IPS-20b (cell line): ENCODE measurements at regions not wholly inside any gene's neighbourhood (a gene's known extent, or its start where the extent isn't known, plus 50 kb on each side); places are given as distances from the start of the nearest gene placed in this dataset.

Experiments
- H3K27ac ChIP-seq: one replicate; pipeline ENCODE4 v1.5.1; 2013; ENCODE audit warnings: low read length
- H3K27me3 ChIP-seq: 2 replicates; pipeline ENCODE4 v1.6.1; 2013; ENCODE audit warnings: mild to moderate bottlenecking, low read length, inconsistent platforms; ENCODE audit not compliant: insufficient read depth
- H3K36me3 ChIP-seq: 2 replicates; pipeline ENCODE4 v1.6.1; 2013; ENCODE audit warnings: low read depth, mild to moderate bottlenecking, inconsistent platforms, low read length, moderate library complexity; ENCODE audit not compliant: insufficient read depth
- H3K4me1 ChIP-seq: 2 replicates; pipeline ENCODE4 v1.6.1; 2013; ENCODE audit warnings: mild to moderate bottlenecking, control low read depth, inconsistent platforms, low read length, moderate library complexity; ENCODE audit not compliant: insufficient read depth
- H3K4me3 ChIP-seq: 2 replicates; pipeline ENCODE4 v1.5.1; 2013; ENCODE audit warnings: mild to moderate bottlenecking, low read length, inconsistent platforms
- H3K9ac ChIP-seq: 2 replicates; pipeline ENCODE4 v1.6.1; 2013; ENCODE audit warnings: low read depth, mild to moderate bottlenecking, inconsistent platforms, low read length, moderate library complexity
- H3K9me3 ChIP-seq: 2 replicates; pipeline ENCODE4 v1.6.1; 2013; ENCODE audit warnings: mild to moderate bottlenecking, low read depth, low read length, inconsistent platforms; ENCODE audit not compliant: insufficient read depth

GRCh38 chr12:27879708-27880107 is 92.8 kb downstream of the PTHLH start:
- no peaks in the 10 kb centered on the region for H3K27me3 ChIP-seq
- no peak overlapping the region for H3K9ac ChIP-seq
- no peak overlapping the region for H3K4me3 ChIP-seq
- H3K36me3 ChIP-seq: no peaks in the 10 kb centered on the region
- H3K9me3 ChIP-seq: no peaks in the 10 kb centered on the region
- H3K4me1 ChIP-seq: no peaks in the 10 kb centered on the region
- no peak overlapping the region for H3K27ac ChIP-seq

- Histone ChIP-seq H3K9me3 (no peaks in the 10 kb centered on the region), H3K4me3 (no peak overlapping the region), H3K9ac (no peak overlapping the region), H3K27me3 (no peaks in the 10 kb centered on the region), H3K36me3 (no peaks in the 10 kb centered on the region), H3K27ac (no peak overlapping the region), H3K4me1 (no peaks in the 10 kb centered on the region)
Measured at GRCh38 chr12:27875677-27876076, 95.6 kb upstream of the MANSC4 start.

GRCh38 chr12:27873010-27873409 is 93.0 kb upstream of the MANSC4 start:
- H3K27ac ChIP-seq: no peak overlapping the region
- no peak overlapping the region for H3K4me3 ChIP-seq
- no peaks in the 10 kb centered on the region for H3K9me3 ChIP-seq
- H3K27me3 ChIP-seq: no peaks in the 10 kb centered on the region
- no peaks in the 10 kb centered on the region for H3K36me3 ChIP-seq
- no peak overlapping the region for H3K9ac ChIP-seq
- H3K4me1 ChIP-seq: no peaks in the 10 kb centered on the region

- Histone ChIP-seq H3K4me1 (no peaks in the 10 kb centered on the region), H3K9me3 (no peaks in the 10 kb centered on the region), H3K9ac (no peak overlapping the region), H3K27me3 (no peaks in the 10 kb centered on the region), H3K4me3 (no peak overlapping the region), H3K36me3 (no peaks in the 10 kb centered on the region), H3K27ac (no peak overlapping the region)
Measured at GRCh38 chr12:27871946-27872345, 91.9 kb upstream of the MANSC4 start.

- no peaks in the 10 kb centered on the region for H3K9me3 ChIP-seq
- H3K4me3 ChIP-seq: no peak overlapping the region
- no peaks in the 10 kb centered on the region for H3K36me3 ChIP-seq
- H3K27me3 ChIP-seq: no peaks in the 10 kb centered on the region
- no peak overlapping the region for H3K27ac ChIP-seq
- no peaks in the 10 kb centered on the region for H3K4me1 ChIP-seq
- no peak overlapping the region for H3K9ac ChIP-seq
Measured at GRCh38 chr12:27870939-27871338, 90.9 kb upstream of the MANSC4 start.

GRCh38 chr12:27869567-27869966 is 89.5 kb upstream of the MANSC4 start:
- H3K9ac ChIP-seq: no peak overlapping the region
- H3K36me3 ChIP-seq: no peaks in the 10 kb centered on the region

GRCh38 chr12:27868139-27868538 is 88.1 kb upstream of the MANSC4 start:
- Histone ChIP-seq H3K27ac (no peak overlapping the region), H3K9ac (no peak overlapping the region), H3K4me1 (no peaks in the 10 kb centered on the region), H3K4me3 (no peak overlapping the region), H3K9me3 (no peaks in the 10 kb centered on the region), H3K27me3 (no peaks in the 10 kb centered on the region), H3K36me3 (no peaks in the 10 kb centered on the region)

More at GRCh38 chr12:27869567-27869966, 89.5 kb upstream of the MANSC4 start:
- H3K4me1 ChIP-seq: no peaks in the 10 kb centered on the region
- H3K9me3 ChIP-seq: no peaks in the 10 kb centered on the region
- H3K4me3 ChIP-seq: no peak overlapping the region
- H3K27me3 ChIP-seq: no peaks in the 10 kb centered on the region
- H3K27ac ChIP-seq: no peak overlapping the region

GRCh38 chr12:27866373-27867101 is 86.5 kb upstream of the MANSC4 start:
- Histone ChIP-seq H3K27ac (no peak overlapping the region), H3K4me1 (no peaks in the 10 kb centered on the region), H3K9ac (no peak overlapping the region), H3K36me3 (no peaks in the 10 kb centered on the region), H3K27me3 (no peaks in the 10 kb centered on the region), H3K4me3 (no peak overlapping the region), H3K9me3 (no peaks in the 10 kb centered on the region)

GRCh38 chr12:27865421-27865820 is 85.4 kb upstream of the MANSC4 start:
- Histone ChIP-seq H3K36me3 (no peaks in the 10 kb centered on the region), H3K9me3 (no peaks in the 10 kb centered on the region), H3K4me3 (no peak overlapping the region), H3K4me1 (no peaks in the 10 kb centered on the region), H3K27me3 (no peaks in the 10 kb centered on the region), H3K9ac (no peak overlapping the region), H3K27ac (no peak overlapping the region)

GRCh38 chr12:27864521-27864920 is 84.5 kb upstream of the MANSC4 start:
- H3K9me3 ChIP-seq: no peaks in the 10 kb centered on the region
- no peaks in the 10 kb centered on the region for H3K27me3 ChIP-seq
- H3K4me3 ChIP-seq: no peak overlapping the region
- H3K4me1 ChIP-seq: no peaks in the 10 kb centered on the region
- H3K36me3 ChIP-seq: no peaks in the 10 kb centered on the region
- no peak overlapping the region for H3K27ac ChIP-seq
- H3K9ac ChIP-seq: no peak overlapping the region

GRCh38 chr12:27863839-27864238 is 83.8 kb upstream of the MANSC4 start:
- Histone ChIP-seq H3K27me3 (no peaks in the 10 kb centered on the region), H3K27ac (no peak overlapping the region), H3K9ac (no peak overlapping the region), H3K36me3 (no peaks in the 10 kb centered on the region), H3K9me3 (no peaks in the 10 kb centered on the region), H3K4me3 (no peak overlapping the region), H3K4me1 (no peaks in the 10 kb centered on the region)

- Histone ChIP-seq H3K36me3 (no peaks in the 10 kb centered on the region), H3K27me3 (no peaks in the 10 kb centered on the region), H3K9ac (no peak overlapping the region), H3K4me3 (no peak overlapping the region), H3K4me1 (no peaks in the 10 kb centered on the region), H3K27ac (no peak overlapping the region), H3K9me3 (no peaks in the 10 kb centered on the region)
Measured at GRCh38 chr12:27861428-27862167, 81.6 kb upstream of the MANSC4 start.
